NCI-H1436 treated with DMSO at 0.1 percent for 48 hours (cell line): ENCODE measurements at regions not wholly inside any gene's neighbourhood (a gene's known extent, or its start where the extent isn't known, plus 50 kb on each side); places are given as distances from the start of the nearest gene placed in this dataset.

Experiments
- DNase-seq: peaks from one replicate; lab custom pipeline; 2025; lab: John Stamatoyannopoulos, UW

DNA sequence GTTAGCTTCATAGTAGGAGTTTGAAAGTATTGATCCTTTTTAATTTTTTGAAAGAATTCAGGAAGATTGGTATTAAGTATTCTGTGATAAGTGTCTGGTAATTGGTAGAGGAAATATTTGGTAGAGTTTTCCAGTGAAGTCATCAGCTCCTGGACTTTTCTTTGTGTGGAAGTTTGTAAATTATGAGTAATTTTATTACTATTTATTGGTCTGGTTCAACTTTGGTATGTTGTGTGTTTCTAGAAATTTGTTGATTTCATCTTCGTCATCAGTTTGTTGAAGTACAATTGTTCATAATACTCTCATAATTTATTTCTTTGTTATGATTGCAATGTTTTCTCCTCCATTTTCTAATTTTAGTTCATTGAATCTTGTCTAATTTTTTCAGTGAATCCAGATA is 832.0 kb downstream of the OTOL1 start:
- DNase-seq: no peak

GRCh38 chr3:162329514-162329913 is 832.9 kb downstream of the OTOL1 start:
- no peak for DNase-seq

DNA sequence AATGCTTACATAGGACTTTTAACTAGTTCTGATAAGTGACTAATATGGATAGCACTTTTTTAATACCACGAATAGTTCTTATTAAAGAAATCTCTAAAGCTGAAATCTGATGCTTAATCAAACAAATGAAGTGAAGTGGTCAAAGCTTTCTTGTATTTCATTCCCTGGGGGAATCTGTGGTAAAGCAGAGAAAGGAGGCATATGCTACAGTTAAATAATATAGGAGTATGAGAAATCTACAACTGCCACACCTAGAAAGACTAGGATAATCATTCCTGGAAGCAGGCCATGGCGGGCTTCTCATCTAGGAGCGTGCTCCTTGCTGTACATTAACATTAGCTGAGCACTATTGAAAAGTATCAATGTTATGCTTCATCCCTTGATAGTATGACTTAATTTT is 835.7 kb downstream of the OTOL1 start:
- DNase-seq: no peak

DNA sequence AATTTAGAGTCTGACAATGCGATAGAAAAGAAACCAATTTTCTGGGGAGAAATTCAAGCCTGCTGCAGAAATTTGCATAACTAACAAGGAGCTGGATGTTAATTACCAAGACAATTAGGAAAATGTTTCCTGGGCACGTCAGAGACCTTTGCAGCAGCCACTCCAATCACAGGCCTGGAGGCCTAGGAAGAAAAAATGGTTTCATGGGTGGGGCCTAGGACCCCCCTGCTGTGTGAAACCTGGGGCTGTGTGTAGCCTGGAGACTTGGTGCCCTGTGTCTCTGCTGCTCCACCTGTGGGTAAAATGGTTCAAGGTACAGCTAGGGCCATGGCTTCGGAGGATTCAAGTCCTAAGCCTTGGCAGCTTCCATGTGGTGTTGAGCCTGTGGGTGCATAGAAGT is 837.9 kb downstream of the OTOL1 start:
- DNase-seq: no peak

DNA sequence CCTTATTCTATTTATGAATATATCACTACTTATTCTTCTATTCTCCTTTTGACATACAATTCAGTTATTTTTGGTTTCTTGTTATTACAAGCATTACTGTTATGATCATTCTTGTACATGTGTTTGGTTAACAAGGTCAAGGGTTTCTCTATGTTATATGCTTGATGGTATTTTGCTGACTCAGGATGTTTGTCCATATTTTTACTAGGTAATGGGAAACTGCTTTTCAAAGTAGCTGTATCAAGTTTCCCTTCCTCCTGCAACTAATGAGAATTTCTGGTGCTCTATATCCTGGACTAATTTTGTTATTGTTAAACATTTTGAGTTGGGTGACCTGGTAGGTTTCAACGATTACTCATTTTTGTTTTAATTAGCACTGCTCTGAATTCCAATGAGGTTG is 841.0 kb downstream of the OTOL1 start:
- no peak for DNase-seq

- DNase-seq: no peak
These were observed 841.9 kb downstream of the OTOL1 start for GRCh38 chr3:162338514-162338913.

- no peak for DNase-seq
These were observed 852.3 kb downstream of the OTOL1 start for GRCh38 chr3:162348912-162349311.

DNA sequence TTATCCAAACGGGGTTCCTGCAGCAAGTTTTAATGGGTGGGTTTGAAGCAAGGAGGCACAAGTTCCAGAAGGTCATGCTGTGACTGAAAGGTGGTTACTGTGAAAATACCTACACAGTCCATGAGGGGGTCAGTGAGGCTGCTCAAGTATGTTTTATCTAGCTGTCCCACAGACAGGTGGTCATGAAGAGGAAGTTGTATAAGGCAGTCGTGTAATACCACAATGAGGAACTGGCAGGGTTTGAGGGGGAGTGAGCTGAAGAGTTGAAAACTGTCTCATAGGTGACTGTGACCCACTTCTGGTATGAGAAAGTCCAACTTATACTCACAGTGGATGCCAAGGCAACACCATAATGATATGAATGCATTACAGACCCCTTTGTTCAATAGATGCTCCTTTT is 856.8 kb downstream of the OTOL1 start:
- no peak for DNase-seq

GRCh38 chr3:162354356-162354755 is 857.7 kb downstream of the OTOL1 start:
- DNase-seq: no peak

- DNase-seq: no peak
These were observed 868.6 kb downstream of the OTOL1 start for GRCh38 chr3:162365066-162365719.

DNA sequence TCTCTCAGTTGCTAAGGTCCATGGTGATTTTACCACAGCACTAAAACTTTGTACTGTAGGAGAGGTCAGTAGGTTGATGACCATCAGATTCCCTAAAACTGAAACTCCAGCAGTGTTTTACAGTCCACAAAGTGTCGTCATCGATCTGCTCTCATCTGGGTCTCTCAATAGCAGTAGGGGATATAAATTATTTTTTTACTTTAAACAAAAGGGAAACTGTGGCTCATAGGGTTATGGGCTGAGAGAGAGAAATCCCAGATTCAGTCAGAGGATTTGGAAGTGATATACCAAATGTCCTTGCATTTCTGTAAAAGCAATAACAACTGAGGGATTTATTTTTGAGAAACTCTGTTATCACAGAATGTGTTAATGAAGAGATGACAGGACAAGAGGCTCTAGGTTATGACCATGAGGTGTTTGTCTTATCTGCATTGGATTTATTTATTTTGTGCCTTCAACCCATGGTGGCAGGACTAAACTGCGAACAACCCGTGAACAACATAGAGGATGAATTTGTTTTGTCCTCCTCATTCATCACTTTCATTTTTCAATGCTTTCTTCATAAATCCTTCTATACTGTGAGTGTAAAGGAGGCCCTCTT is 869.7 kb downstream of the OTOL1 start:
- DNase-seq: no peak

- DNase-seq: no peak
These were observed 871.0 kb downstream of the OTOL1 start for GRCh38 chr3:162367429-162368260.

GRCh38 chr3:162368417-162368816 is 871.8 kb downstream of the OTOL1 start:
- DNase-seq: no peak

DNA sequence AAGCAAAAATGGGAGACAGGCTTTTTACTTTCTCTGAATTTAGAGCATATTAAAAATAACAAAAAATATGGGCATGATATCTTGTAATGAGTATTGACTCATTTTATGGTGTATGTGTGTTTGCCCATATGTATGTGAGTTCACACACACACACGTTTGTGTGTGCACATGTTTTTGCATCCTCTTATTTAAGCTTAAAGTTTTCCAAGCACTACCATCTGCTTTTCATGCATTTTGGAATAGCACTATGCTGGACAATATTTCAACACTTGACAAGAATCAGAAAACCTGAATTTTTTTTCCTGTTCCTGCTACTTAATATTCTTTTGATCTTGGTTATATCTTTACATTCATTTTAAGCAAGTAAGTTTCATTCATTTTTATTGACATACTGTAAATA is 872.7 kb downstream of the OTOL1 start:
- DNase-seq: no peak

- no peak for DNase-seq
These were observed 873.5 kb downstream of the OTOL1 start for GRCh38 chr3:162370141-162370540.

GRCh38 chr3:162376761-162377160 is 880.2 kb downstream of the OTOL1 start:
- no peak for DNase-seq

DNA sequence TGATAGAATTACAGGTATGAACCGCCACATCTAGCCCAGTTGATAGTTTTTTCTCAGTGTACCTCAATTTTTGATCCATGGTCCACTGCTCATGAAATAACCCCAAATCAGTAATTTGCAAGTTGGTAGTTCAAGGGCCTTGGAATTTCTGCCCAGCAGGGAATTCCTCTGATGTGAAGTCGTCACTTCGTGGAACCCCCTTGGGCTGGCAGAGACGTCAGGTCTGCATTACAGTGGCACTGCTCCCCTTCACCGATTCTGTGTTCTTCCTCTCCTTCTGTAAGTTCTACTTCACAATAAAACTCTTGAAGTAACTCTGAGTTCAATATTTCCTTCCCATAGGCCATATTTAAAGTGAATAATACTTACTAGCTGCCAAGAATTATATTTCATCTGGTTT is 881.0 kb downstream of the OTOL1 start:
- DNase-seq: no peak

DNA sequence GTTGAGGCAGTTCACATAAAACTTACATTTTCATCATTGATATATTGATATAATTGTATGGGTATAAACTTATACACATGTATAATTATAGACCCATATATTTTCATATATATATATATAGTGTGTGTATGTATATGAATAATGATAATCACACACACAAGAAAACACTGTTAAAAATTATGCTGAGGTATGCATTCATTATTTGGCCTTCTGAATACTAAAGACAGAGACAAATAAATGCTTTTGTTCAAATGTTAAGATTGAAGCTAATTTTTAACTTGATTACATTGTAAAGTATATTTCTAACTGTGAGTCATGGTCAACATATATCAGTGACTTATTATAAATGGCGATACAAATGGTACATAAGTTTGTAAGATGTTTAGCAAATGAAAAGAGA is 888.8 kb downstream of the OTOL1 start:
- no peak for DNase-seq

DNA sequence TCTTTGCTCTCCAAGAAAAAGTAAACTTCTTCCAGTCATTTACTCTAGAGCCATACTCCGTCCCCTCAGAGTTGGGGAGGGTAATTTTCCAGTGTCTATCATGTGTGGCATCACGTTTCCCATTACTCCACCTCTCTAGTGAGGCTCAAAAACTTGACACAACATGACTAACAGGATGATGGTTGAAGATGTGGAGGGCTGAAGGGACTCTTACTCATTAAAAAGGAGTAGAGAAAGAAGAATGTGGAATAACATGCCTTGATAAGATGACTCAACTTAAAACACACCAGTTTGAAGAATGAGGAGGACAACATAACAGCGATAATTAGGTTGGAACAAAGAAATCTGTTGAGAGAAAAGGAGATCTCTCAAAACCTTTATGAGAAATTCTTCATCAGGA is 894.3 kb downstream of the OTOL1 start:
- DNase-seq: no peak

GRCh38 chr3:162391301-162391700 is 894.7 kb downstream of the OTOL1 start:
- DNase-seq: no peak

DNA sequence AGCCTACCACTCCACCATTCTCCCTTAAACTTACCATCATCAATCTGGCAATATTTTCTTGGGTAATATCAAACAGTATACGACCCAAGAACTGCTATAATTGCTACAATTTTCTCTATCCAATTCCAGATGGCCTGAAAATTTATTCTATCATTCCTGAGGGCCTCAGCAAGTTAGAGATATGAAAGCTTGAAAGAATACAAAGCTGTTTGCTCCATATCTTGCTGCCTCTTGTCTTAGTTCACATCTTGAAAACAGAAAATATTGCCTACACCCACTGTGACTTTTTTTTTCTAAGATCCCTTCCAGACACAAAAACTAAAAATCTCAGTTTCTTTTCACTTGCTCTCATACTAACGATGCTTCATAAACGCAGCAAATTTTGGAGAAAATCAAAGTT is 898.9 kb downstream of the OTOL1 start:
- no peak for DNase-seq

DNA sequence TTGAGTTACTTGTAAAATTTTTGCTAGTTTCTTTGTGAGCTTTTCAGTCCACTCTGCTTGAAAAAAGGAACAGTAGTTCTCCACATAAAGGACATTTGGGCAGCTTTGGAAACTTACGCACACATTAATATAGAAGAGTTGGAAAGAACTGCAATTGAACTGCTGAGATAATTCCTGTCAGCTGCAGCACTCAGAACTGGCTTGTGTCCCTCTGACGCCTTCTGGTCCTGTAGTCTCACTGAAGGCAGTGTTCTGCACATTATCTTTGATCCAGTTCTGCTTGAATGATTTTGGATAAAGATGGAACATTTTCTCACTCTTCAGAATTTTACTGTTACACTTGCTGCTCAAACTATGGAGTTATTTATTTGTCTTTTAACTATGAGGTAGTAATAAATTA is 901.9 kb downstream of the OTOL1 start:
- no peak for DNase-seq

- no peak for DNase-seq
These were observed 904.1 kb downstream of the OTOL1 start for GRCh38 chr3:162400697-162401096.
